WERI-Rb-1 (cell line): ENCODE measurements at regions not wholly inside any gene's neighbourhood (a gene's known extent, or its start where the extent isn't known, plus 50 kb on each side); places are given as distances from the start of the nearest gene placed in this dataset.

Experiments
- DNase-seq: peaks from one replicate; pipeline ENCODE4 v3.0.0-alpha.2; 2020
- H3K27ac ChIP-seq: fragments of 250-450 bp; sonication (Bioruptor Pico); 2 replicates; pipeline ENCODE4 v1.5.1; 2020; ENCODE audit warnings: mild to moderate bottlenecking, moderate library complexity
- H3K27me3 ChIP-seq: fragments of 250-450 bp; sonication (Bioruptor Pico); 2 replicates; pipeline ENCODE4 v1.5.1; 2021; ENCODE audit warnings: mild to moderate bottlenecking, low read depth, moderate library complexity; ENCODE audit not compliant: insufficient read depth, severe bottlenecking
- H3K36me3 ChIP-seq: fragments of 250-450 bp; sonication (Bioruptor Pico); 2 replicates; pipeline ENCODE4 v1.5.1; 2020; ENCODE audit warnings: mild to moderate bottlenecking, moderate library complexity
- H3K4me3 ChIP-seq: 2 replicates; pipeline ENCODE4 v1.5.1; 2011; ENCODE audit warnings: low read depth, mild to moderate bottlenecking, control low read depth, low read length
- H3K9me3 ChIP-seq: fragments of 250-450 bp; sonication (Bioruptor Pico); 2 replicates; pipeline ENCODE4 v1.5.1; 2021; ENCODE audit warnings: mild to moderate bottlenecking, moderate library complexity; ENCODE audit not compliant: severe bottlenecking
- TF ChIP-seq, protein P1 (sequence below): IDR thresholded peaks from 2 replicates; pipeline ENCODE4 v1.5.1; 2011; ENCODE audit warnings: low read depth, mild to moderate bottlenecking, control low read depth, inconsistent platforms, low read length

DNA sequence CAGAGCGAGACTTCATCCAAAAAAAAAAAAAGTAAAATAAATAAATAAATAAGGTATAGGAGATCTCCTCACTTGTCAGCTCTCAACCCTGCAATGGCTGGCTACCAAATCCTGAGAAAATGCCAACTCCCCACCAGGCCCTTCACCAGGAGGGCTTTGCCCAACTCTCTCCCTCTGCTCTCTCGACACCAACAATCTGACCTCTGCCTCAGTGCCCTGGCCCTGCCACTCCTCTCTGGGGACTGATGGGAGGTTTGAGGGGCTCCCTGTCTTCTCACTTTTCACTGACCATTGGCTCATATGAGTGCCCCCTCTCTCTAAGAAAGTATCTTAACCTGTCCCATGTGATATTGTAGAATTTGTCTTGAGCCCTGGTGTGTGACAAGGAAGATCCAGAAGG, 52.6 kb upstream of the SH3PXD2B start:
- no peaks in the 10 kb centered on the region for H3K27me3 ChIP-seq
- H3K4me3 ChIP-seq = no peak overlapping the region
- no peak overlapping the region for H3K27ac ChIP-seq
- DNase-seq = peak; percentile 3
- H3K36me3 ChIP-seq = no peaks in the 10 kb centered on the region
- TF ChIP-seq, protein P1, sequence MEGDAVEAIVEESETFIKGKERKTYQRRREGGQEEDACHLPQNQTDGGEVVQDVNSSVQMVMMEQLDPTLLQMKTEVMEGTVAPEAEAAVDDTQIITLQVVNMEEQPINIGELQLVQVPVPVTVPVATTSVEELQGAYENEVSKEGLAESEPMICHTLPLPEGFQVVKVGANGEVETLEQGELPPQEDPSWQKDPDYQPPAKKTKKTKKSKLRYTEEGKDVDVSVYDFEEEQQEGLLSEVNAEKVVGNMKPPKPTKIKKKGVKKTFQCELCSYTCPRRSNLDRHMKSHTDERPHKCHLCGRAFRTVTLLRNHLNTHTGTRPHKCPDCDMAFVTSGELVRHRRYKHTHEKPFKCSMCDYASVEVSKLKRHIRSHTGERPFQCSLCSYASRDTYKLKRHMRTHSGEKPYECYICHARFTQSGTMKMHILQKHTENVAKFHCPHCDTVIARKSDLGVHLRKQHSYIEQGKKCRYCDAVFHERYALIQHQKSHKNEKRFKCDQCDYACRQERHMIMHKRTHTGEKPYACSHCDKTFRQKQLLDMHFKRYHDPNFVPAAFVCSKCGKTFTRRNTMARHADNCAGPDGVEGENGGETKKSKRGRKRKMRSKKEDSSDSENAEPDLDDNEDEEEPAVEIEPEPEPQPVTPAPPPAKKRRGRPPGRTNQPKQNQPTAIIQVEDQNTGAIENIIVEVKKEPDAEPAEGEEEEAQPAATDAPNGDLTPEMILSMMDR = no peak
- H3K9me3 ChIP-seq = peaks cover 10% of the 10 kb centered on the region

DNA sequence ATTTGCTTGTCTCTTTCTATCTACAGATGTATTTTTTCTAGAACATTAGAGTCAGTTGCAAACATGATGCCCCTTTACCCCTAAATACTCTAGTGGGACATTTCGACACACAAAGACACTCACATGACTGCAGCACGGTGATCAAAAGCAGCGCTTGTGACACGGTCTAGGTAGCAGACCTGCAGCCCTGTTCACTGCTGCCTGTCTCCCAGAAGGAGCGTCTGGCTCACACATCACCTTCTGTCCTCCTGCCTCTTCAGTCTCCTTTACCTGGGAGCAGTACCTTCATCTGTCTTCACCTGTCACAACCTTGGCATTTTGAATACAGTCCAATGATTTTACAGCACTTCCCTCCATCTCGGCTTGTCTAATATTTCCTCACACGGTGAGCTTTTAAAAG, 51.9 kb upstream of the SH3PXD2B start:
- H3K4me3 ChIP-seq = no peak overlapping the region
- H3K27ac ChIP-seq = no peak overlapping the region
- H3K27me3 ChIP-seq = no peaks in the 10 kb centered on the region

DNA sequence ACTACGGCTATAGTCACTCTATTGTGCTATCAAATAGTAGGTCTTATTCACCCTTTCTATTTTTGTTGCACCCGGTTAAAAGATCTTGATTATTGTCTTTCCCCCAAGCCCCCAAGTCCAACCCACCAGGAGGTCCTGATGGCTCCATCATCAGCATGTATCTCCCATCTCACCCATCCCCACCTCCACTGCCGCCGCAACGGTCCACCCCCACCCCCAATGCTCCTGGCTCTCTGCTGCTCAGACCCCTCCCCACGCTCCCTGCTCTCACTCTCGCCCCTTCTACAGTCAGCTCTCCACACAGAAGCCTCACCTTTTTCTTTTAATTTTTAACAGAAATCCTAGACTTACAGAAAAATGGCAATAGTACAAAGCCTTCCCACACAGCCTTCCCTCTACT, 51.5 kb upstream of the SH3PXD2B start:
- H3K27me3 ChIP-seq = no peaks in the 10 kb centered on the region
- H3K9me3 ChIP-seq = no peaks in the 10 kb centered on the region
- H3K4me3 ChIP-seq = no peak overlapping the region
- no peaks in the 10 kb centered on the region for H3K36me3 ChIP-seq
- DNase-seq = peak; percentile 2
- TF ChIP-seq, protein P1 = no peak
- no peak overlapping the region for H3K27ac ChIP-seq

More for the DNA sequence above, 51.9 kb upstream of the SH3PXD2B start:
- TF ChIP-seq, protein P1 = no peak
- peak; percentile 7 for DNase-seq
- peaks cover 3% of the 10 kb centered on the region for H3K9me3 ChIP-seq
- no peaks in the 10 kb centered on the region for H3K36me3 ChIP-seq

DNA sequence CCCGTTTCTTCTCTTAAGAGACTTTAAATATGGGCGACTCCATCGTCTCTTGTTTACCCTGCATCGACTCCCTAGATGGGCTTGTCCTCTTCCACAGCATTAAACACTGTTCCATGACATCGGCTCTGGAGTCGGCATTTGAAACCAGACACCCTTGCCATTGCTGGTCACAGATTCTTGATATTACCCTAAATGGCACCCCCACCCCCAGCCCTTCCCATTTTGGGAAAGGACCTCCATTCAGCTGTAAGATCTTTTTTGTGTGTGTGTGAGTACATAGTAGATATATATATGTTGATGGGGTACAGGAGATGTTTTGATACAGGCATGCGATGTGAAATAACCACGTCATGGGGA, 51.1 kb upstream of the SH3PXD2B start:
- Histone ChIP-seq H3K4me3 (no peak overlapping the region), H3K27me3 (no peaks in the 10 kb centered on the region), H3K36me3 (no peaks in the 10 kb centered on the region), H3K9me3 (no peaks in the 10 kb centered on the region), H3K27ac (no peak overlapping the region)
- TF ChIP-seq, protein P1 = no peak
- DNase-seq = peak; percentile 1

DNA sequence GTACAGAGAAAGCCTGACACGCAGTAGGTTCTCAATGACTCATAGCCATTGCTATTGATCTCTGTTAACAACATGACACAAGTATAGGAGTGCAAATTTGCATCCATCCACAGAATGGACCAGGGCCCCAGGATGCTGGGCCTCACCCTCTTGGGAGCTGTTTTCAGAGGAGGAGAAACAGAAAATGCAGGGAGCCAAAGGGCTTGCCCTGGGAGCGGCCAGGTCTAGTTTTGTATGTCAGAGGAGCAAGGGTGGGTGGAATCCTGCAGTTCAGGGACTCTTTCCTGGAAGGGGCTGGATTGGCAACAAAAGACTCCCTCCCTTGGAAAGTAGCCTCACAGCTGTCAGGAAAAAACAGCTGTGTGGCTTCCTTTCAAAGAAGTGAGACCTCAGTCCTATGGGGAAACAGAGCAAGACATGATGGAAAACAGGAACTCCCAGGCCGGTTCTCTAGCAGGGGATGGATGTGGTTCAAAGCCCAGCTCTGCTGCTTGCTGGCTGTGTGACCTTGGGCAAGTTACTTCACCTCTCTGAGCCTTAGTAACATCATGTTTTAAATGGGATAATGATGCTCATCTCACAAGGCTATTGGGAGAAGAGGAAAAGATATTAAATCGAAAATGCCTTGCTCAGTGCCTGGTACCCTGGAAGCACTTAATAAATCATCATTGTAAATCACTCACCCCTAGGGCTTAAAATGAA, 50.5 kb upstream of the SH3PXD2B start:
- no peaks in the 10 kb centered on the region for H3K27me3 ChIP-seq
- H3K27ac ChIP-seq = no peak overlapping the region
- H3K36me3 ChIP-seq = no peaks in the 10 kb centered on the region
- no peaks in the 10 kb centered on the region for H3K9me3 ChIP-seq
- peak; percentile 3 for DNase-seq
- H3K4me3 ChIP-seq = no peak overlapping the region
- TF ChIP-seq, protein P1 = no peak
